ENCODE measurements at regions not wholly inside any gene's neighbourhood (a gene's known extent, or its start where the extent isn't known, plus 50 kb on each side); places are given as distances from the start of the nearest gene placed in this dataset.

- TF ChIP-seq CTCF (IDR thresholded peaks at IDR 0.05) (no peak), POLR2A (IDR thresholded peaks at IDR 0.05) (no peak)
These were observed 184.6 kb upstream of the SOX1 start for GRCh38 chr13:111882351-111882750.
